H1 (cell line): ENCODE measurements at regions not wholly inside any gene's neighbourhood (a gene's known extent, or its start where the extent isn't known, plus 50 kb on each side); places are given as distances from the start of the nearest gene placed in this dataset.

Experiments used
- BACH1 ChIP-seq: IDR thresholded peaks from 2 replicates; pipeline ENCODE4 v1.6.1; 2012; ENCODE audit warnings: low read length, improper control_type of control experiment
- JUN ChIP-seq: IDR thresholded peaks from 2 replicates; pipeline ENCODE4 v1.6.1; 2011; ENCODE audit warnings: low read depth, mild to moderate bottlenecking, improper control_type of control experiment, low read length

GRCh38 chr5:116764941-116765340 is 190.3 kb upstream of the SEMA6A start (continued):
- TF ChIP-seq JUN (no peak), BACH1 (no peak)
- TF ChIP-seq, all 59 proteins: peak for 0
